Glomerular endothelial cell (primary cell): ENCODE measurements at regions not wholly inside any gene's neighbourhood (a gene's known extent, or its start where the extent isn't known, plus 50 kb on each side); places are given as distances from the start of the nearest gene placed in this dataset.

Source experiments
- DNase-seq: peaks from one replicate; pipeline ENCODE4 v3.0.0-alpha.2; 2011; ENCODE audit warnings: low read depth, low spot score; ENCODE audit errors: extremely low read depth

GRCh38 chr10:52908478-52908877 is 135.9 kb upstream of the MBL2 start:
- no peak for DNase-seq

DNA sequence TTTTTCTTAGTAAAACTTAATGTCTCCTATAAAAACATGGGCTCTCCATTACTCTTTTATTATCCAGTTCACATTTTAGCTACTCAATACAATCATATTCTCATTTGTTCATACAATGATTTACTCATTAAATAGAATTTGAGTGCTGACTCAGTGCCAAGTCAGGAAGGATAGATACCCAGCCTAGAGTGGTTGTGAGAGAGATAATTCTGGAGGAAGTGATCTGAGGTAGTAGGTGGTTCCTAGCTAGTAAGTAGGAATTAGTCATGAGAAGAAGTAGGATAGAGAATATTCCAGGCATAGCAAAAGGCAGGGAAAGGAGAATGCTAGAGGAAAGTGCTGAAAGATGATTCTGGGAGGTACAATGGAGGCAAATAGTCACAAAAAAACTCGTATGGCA is 133.5 kb upstream of the MBL2 start:
- DNase-seq, result no peak

DNA sequence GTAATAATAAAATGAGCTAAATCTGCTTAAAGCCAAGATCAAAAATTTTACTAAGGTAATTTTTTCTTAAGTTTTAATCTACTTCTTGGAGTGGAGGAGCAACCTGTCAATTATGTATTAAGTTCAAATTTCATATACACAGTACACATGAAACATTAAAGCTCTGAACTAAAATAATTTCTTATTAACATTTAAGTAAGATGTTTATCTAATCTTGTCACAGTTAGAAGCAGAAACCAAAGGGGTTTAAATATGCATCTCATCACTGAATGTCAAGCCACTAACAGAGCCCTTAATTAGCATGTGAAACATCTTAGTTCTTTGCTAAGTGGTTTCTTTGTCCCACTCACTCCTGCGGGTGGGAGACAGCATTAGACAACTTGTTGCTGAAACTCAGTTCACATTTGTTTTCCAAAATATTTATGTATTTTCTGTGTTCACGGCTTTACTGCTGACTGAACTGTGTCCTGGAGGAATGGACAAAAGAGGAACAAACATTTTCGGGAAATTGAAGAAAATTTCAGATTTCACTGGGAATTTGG is 130.9 kb upstream of the MBL2 start:
- DNase-seq, result no peak

DNA sequence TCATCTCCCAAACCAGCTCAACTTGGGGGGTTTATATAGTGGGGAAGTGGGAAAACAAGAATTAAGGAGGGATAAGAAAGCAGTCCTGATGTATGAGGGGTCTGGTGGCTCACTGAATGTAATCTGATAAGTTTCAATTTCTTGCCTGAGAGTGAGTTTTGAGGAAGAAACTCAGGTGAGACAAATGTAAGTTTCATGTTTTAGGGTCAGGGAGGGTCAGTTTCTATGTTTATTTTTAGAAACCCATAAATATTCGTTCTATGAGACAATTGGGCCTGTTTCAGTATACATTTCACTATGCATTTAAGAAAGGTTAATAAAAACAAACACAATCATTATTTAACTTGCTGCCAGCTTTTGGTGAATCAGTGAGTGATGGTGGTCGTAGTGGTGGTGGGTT is 128.0 kb upstream of the MBL2 start:
- DNase-seq, result no peak

GRCh38 chr10:52897162-52897561 is 124.6 kb upstream of the MBL2 start:
- DNase-seq, result no peak

GRCh38 chr10:52895059-52895458 is 122.5 kb upstream of the MBL2 start:
- DNase-seq, result no peak

DNA sequence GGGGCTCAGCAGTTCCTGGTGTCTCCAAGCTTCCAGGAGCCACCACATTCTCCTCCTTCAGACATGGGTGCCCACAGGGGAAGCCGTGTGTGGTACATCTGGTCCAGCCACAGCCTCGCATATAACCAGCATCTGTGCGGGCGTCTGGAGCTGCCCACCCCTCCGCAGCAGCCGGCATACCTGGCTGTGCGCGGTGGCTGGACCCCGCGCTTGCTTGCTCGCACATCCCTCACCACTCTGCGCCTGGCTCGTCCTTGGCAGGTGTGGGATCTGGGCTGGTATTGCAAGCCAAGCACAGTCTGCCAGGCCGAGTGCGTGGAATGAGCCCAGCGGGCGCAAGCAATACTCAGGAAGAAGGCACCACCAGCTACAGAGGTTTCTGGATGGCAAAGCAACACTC is 117.7 kb upstream of the MBL2 start:
- no peak for DNase-seq

- DNase-seq, result no peak
Measured at GRCh38 chr10:52889611-52890010, 117.0 kb upstream of the MBL2 start.

DNA sequence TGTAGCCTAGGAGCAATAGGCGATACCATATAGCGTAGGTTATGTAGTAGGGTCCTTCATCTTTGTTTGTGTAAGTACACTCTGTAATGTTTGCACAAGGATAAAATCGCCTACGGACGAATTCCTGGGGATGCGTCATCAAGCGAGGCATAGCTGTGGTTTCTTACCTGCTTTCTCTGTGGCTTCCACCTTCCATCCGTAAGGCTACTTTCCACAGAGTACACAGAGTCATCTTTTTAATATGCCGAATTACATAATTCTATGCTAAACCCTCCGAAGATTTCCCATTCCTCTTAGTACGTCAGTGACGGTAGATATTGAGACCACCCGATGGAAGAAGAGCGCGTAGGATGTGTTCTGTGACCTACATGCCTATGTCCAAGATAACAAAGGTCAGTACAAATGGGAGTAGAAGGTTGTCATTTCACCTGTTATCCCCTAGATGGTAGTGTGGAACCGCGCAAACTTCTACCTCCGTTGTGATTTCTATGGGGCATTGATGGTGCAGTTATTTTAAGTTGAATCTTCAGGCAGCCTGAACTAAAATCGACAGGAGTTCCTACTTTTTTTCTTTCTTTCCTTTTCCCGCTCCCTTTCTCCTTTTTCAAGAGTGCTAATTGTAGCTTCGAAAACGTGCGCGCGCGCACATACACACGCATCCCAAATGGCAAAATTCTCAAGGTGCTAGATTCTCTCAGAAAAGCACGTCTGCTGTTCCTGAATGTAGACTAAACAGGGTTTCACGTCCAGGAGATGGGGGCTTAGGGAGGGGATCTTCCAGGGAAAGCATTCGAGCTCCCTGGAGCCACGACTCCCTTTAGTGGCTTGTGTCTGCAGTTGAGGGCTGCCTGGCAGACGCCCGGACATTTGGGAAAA is 111.7 kb upstream of the MBL2 start:
- DNase-seq, result peak; percentile 25

DNA sequence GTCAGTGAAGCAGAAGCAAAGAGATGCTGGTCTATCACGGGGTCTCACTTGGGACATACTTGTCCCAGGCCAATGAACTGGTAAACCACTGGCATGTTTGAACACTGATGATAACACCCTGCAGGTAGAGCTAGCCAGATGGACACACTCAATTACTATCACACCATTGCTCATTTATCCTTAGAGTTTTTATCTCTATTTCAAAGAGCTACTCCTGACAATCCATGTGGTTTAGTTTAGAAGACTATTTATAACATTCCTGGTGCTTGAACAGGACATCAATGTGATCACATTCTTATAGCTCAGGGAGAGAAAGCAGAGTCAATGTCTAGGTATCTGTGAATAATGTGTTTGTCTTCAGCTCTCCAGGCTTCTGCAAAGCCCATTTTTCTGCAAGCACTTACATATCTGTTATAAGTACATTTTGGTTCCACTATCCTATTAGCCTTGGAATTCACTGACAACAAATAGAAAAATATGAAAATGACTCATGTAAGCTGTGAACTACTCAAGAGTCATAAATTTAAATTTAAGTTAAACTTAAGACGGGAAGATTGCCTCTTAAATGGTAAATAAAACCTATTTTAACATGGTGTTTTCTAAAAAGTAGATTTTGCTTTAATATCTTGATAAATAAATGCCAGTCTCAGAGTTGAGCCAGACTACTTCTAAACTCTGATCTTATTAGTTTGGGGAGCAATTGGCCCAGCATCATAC is 106.7 kb upstream of the MBL2 start:
- DNase-seq, result no peak

- DNase-seq, result no peak
Measured at GRCh38 chr10:52877451-52877850, 104.9 kb upstream of the MBL2 start.

GRCh38 chr10:52875336-52875735 is 102.8 kb upstream of the MBL2 start:
- DNase-seq, result no peak

- no peak for DNase-seq
Measured at GRCh38 chr10:52874581-52874980, 102.0 kb upstream of the MBL2 start.

GRCh38 chr10:52871191-52871843 is 98.7 kb upstream of the MBL2 start:
- DNase-seq, result no peak

DNA sequence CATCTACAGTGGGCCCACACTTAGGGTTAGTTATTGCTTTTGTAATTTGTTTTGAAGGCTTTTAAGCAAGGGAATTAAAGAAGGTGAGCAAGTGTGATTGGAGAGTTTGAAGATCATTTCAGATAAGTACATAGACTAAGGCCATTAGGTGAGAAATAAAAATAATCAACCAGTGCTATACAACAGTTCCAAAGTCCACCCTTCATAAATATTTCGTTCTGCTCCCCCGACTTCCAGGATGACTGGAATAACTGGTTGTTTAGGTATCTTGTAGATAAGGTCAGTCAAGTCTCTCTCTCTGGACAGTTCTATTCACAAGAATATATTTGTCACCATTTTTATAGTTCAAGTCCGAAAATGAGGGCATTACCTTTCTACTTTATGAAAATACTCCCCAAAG is 98.0 kb upstream of the MBL2 start:
- DNase-seq, result no peak

GRCh38 chr10:52869864-52870263 is 97.3 kb upstream of the MBL2 start:
- no peak for DNase-seq

DNA sequence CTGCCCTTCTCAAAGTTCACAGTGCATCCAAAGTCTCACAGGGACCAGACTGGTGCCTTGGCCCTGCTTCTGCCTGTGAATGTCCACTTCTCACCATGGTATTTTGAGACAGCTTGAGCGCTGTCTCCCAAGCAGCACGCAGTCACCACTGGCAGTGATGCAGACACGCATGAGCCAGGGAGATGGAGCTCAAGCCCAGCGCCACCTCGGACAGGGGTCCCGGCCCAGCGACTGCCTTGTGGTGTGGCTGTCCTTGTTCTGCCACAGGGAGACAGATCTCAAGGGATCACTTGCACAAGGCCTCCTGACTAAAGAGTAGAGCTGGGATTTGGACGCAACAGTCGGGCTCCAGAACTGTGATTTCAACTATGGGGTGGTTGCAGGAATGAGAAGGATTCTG is 92.6 kb upstream of the MBL2 start:
- no peak for DNase-seq

- DNase-seq, result no peak
Measured at GRCh38 chr10:52864201-52865106, 91.9 kb upstream of the MBL2 start.

- no peak for DNase-seq
Measured at GRCh38 chr10:52858722-52859121, 86.1 kb upstream of the MBL2 start.

DNA sequence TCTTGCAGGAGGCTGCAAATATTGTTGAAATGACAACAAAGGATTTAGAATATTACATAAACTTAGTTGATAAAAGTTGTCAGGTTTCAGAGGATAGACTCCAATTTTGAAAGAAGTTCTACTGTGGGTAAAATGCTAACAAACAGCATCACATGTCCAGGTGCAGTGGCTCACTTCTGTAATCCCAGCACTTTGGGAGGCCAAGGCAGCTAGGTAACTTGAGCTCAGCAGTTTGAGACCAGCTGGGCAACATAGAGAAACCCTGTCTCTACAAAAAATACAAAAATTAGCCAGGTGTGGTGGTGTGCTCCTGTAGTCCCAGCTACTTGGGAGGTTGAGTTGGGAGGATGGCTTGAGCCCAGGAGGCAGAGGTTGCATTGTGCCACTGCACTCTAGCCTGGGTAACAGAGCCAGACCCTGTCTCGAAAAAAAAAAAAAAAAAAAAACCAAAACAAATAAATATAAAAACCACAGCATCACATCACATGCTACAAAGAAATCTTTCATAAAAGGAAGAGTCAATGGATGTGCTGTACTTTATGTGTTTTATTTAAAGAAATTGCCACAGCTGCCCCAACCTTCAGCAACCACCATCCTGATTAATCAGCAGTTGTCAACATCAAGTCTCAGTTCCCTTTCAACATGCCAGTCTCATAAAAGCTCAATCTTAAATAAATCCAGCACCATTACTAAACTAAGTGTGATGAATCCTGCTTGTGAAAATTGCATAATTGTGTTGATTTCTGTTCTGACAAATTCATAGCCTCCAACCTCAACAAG is 83.2 kb upstream of the MBL2 start:
- DNase-seq, result no peak
